IMR-90 (cell line): ENCODE measurements at regions not wholly inside any gene's neighbourhood (a gene's known extent, or its start where the extent isn't known, plus 50 kb on each side); places are given as distances from the start of the nearest gene placed in this dataset.

ENCODE experiments used
- ATAC-seq: fragments of 200-7000 bp; cut with Tn5 transposase; 2 replicates; pipeline ENCODE4 v1.9.1; 2020; ENCODE audit warnings: low read depth, mild to moderate bottlenecking, moderate library complexity
- BruUV-seq: library from RNA; stranded (reverse); fragments of 400-500 nt; replicated peaks from 2 replicates; lab custom pipeline; 2021; lab: Mats Ljungman, UMichigan
- CTCF ChIA-PET: fragments of 300-600 bp; formaldehyde crosslinking; extraction: SDS; loops from one replicate; lab custom pipeline; 2021; ENCODE audit warnings: antibody characterized with exemption; lab: Yijun Ruan, JAX
- POLR2A ChIA-PET: fragments of 300-600 bp; sonication (Branson Sonifier 250); formaldehyde crosslinking; loops from one replicate; lab custom pipeline; 2022; ENCODE audit warnings: antibody characterized with exemption; ENCODE audit not compliant: unreplicated experiment; lab: Charles Lee
- DNase-seq: peaks from one replicate; pipeline ENCODE4 v3.0.0; 2013
- H2AFZ ChIP-seq: replicated peaks from 2 replicates; pipeline ENCODE3; 2013; ENCODE audit warnings: low read length, mild to moderate bottlenecking; ENCODE audit not compliant: poor library complexity
- H2AK5ac ChIP-seq: 2 replicates; pipeline ENCODE4 v1.6.1; 2013; ENCODE audit warnings: low read depth, low read length, inconsistent platforms
- H2AK9ac ChIP-seq: replicated peaks from 2 replicates; pipeline ENCODE3; 2013; ENCODE audit warnings: mild to moderate bottlenecking, low read depth, low read length, moderate library complexity; ENCODE audit not compliant: poor library complexity
- H2BK120ac ChIP-seq: 2 replicates; pipeline ENCODE4 v1.6.1; 2013; ENCODE audit warnings: low read depth, low read length, inconsistent platforms
- H2BK15ac ChIP-seq: 3 replicates; pipeline ENCODE4 v1.6.1; 2013; ENCODE audit warnings: low read depth, low read length, inconsistent platforms
- H2BK20ac ChIP-seq: 2 replicates; pipeline ENCODE4 v1.6.1; 2013; ENCODE audit warnings: low read depth, mild to moderate bottlenecking, inconsistent platforms, low read length, moderate library complexity
- H2BK5ac ChIP-seq: 2 replicates; pipeline ENCODE4 v1.6.1; 2013; ENCODE audit warnings: mild to moderate bottlenecking, low read depth, low read length, inconsistent platforms; ENCODE audit not compliant: poor library complexity, severe bottlenecking
- H3K14ac ChIP-seq: replicated peaks from 2 replicates; pipeline ENCODE4 v1.6.1; 2013; ENCODE audit warnings: low read depth, low read length, inconsistent platforms
- H3K18ac ChIP-seq: 2 replicates; pipeline ENCODE4 v1.6.1; 2013; ENCODE audit warnings: low read depth, low read length, control low read depth
- H3K23ac ChIP-seq: 2 replicates; pipeline ENCODE4 v1.6.1; 2013; ENCODE audit warnings: low read depth, low read length, inconsistent platforms
- H3K27ac ChIP-seq: 2 replicates; pipeline ENCODE4 v1.5.1; 2013; ENCODE audit warnings: mild to moderate bottlenecking, control low read depth, low read length; ENCODE audit not compliant: insufficient read depth
- H3K27me3 ChIP-seq: 2 replicates; pipeline ENCODE4 v1.6.1; 2013; ENCODE audit warnings: low read length; ENCODE audit not compliant: control insufficient read depth, insufficient read depth
- H3K36me3 ChIP-seq: 2 replicates; pipeline ENCODE4 v1.6.1; 2013; ENCODE audit warnings: low read length, mixed read lengths; ENCODE audit not compliant: control insufficient read depth, insufficient read depth
- H3K4ac ChIP-seq: 2 replicates; pipeline ENCODE4 v1.6.1; 2013; ENCODE audit warnings: low read depth, low read length, inconsistent platforms
- H3K4me1 ChIP-seq: 2 replicates; pipeline ENCODE4 v1.6.1; 2013; ENCODE audit warnings: low read length, mixed read lengths; ENCODE audit not compliant: control insufficient read depth, insufficient read depth
- H3K4me2 ChIP-seq: 2 replicates; pipeline ENCODE4 v1.6.1; 2013; ENCODE audit warnings: low read depth, mild to moderate bottlenecking, control low read depth, low read length, moderate library complexity
- H3K4me3 ChIP-seq: 2 replicates; pipeline ENCODE4 v1.5.1; 2013; ENCODE audit warnings: low read depth, mild to moderate bottlenecking, control low read depth, low read length, moderate library complexity; ENCODE audit not compliant: insufficient read depth
- H3K56ac ChIP-seq: 2 replicates; pipeline ENCODE4 v1.6.1; 2013; ENCODE audit warnings: low read length, inconsistent platforms; ENCODE audit not compliant: insufficient read depth; ENCODE audit errors: extremely low read depth
- H3K79me1 ChIP-seq, 2 experiments: 2 replicates each; pipeline ENCODE4 v1.6.1; 2013; ENCODE audit warnings: low read length in 2 of 2, inconsistent platforms in 1 of 2, low read depth in 1 of 2
- H3K9ac ChIP-seq: 2 replicates; pipeline ENCODE4 v1.6.1; 2013; ENCODE audit warnings: low read depth, low read length, control low read depth
- H3K9me1 ChIP-seq: 2 replicates; pipeline ENCODE4 v1.6.1; 2013; ENCODE audit warnings: low read length, inconsistent platforms; ENCODE audit not compliant: insufficient read depth
- H3K9me3 ChIP-seq: 2 replicates; pipeline ENCODE4 v1.6.1; 2013; ENCODE audit warnings: low read length; ENCODE audit not compliant: control insufficient read depth, insufficient read depth
- H4K20me1 ChIP-seq: 2 replicates; pipeline ENCODE4 v1.6.1; 2013; ENCODE audit warnings: low read length, inconsistent platforms; ENCODE audit not compliant: insufficient read depth
- H4K5ac ChIP-seq: 2 replicates; pipeline ENCODE4 v1.6.1; 2013; ENCODE audit warnings: mild to moderate bottlenecking, low read depth, low read length, control low read depth
- H4K8ac ChIP-seq, 2 experiments: 2 replicates each; pipeline ENCODE4 v1.6.1; 2013; ENCODE audit warnings: low read depth in 2 of 2, low read length in 2 of 2, control low read depth in 1 of 2, inconsistent platforms in 1 of 2
- H4K91ac ChIP-seq: 2 replicates; pipeline ENCODE4 v1.6.1; 2013; ENCODE audit warnings: low read depth, low read length, inconsistent platforms; ENCODE audit not compliant: insufficient read depth
- BHLHE40 ChIP-seq: fragments of 150-350 bp; IDR thresholded peaks from 2 replicates; pipeline ENCODE4 v1.6.1; 2016; ENCODE audit warnings: mild to moderate bottlenecking, low read depth, low read length
- CEBPB ChIP-seq: IDR thresholded peaks from 2 replicates; pipeline ENCODE4 v1.6.1; 2012; ENCODE audit warnings: low read depth, low read length, improper control_type of control experiment
- ELK1 ChIP-seq: fragments of 150-350 bp; IDR thresholded peaks from 2 replicates; pipeline ENCODE4 v1.6.1; 2016; ENCODE audit warnings: low read depth, mild to moderate bottlenecking, low read length, moderate library complexity, borderline replicate concordance
- NFE2L2 ChIP-seq: fragments of 150-350 bp; IDR thresholded peaks from 2 replicates; pipeline ENCODE4 v1.6.1; 2016; ENCODE audit warnings: low read depth, mild to moderate bottlenecking, low read length
- SMC3 ChIP-seq: fragments of 150-350 bp; IDR thresholded peaks from 2 replicates; pipeline ENCODE4 v1.6.1; 2016; ENCODE audit warnings: low read depth, mild to moderate bottlenecking, antibody characterized with exemption, low read length, moderate library complexity
- WGBS, 2 experiments: methylation state at CpG; one replicate each; pipeline versions ENCODE4 v1.1.5 to v1.1.7; 2013; ENCODE audit warnings: missing lambda C conversion rate in 2 of 2; ENCODE audit not compliant: insufficient read length in 1 of 2; ENCODE audit errors: extremely low coverage in 2 of 2; 5-methylcytosine and 5-hydroxymethylcytosine counted together
- dilution Hi-C: fragments of 300-500 bp; cut with HindIII; formaldehyde crosslinking; loops from one replicate; pipeline ENCODE4 v1.14.3; 2018; ENCODE audit warnings: low sequenced_read_pairs; ENCODE audit not compliant: unreplicated experiment
- in situ Hi-C: fragments of 300-500 bp; cut with MboI; formaldehyde crosslinking; loops from 3 replicates; pipeline ENCODE4 v1.14.3; 2019; ENCODE audit warnings: low sequenced_read_pairs, inconsistent platforms, mixed read lengths
- intact Hi-C: fragments of 100-400 bp; cut with micrococcal nuclease; formaldehyde crosslinking; loops from 2 replicates; pipeline ENCODE4 v1.10.0; 2022

GRCh38 chr1:212544110-212544509 lies 64.5 kb upstream of the ATF3 start:
- Histone ChIP-seq H3K56ac (no peak overlapping the region), H3K4me2 (no peak overlapping the region), H3K9me1 (no peaks in the 10 kb centered on the region), H3K9me3 (no peaks in the 10 kb centered on the region), H3K79me1 (no peaks in the 10 kb centered on the region), H3K27ac (no peak overlapping the region), H3K14ac (no peak overlapping the region), H3K27me3 (no peaks in the 10 kb centered on the region; the same call in 1 of the 2 replicates), H3K36me3 (no peaks in the 10 kb centered on the region), H2BK20ac (no peak overlapping the region), H2AK9ac (no peak overlapping the region), H2AFZ (no peak overlapping the region), H2AK5ac (no peak overlapping the region), H4K91ac (no peak overlapping the region), H3K9ac (no peak overlapping the region), H2BK5ac (no peak overlapping the region), H2BK15ac (no peak overlapping the region), H4K8ac (no peak overlapping the region), H4K20me1 (no peaks in the 10 kb centered on the region), H3K4ac (no peak overlapping the region), H4K5ac (no peak overlapping the region), H3K18ac (no peak overlapping the region), H2BK120ac (no peak overlapping the region), H3K4me3 (no peak overlapping the region), H3K4me1 (no peaks in the 10 kb centered on the region), H3K23ac (no peak overlapping the region)
- in situ Hi-C loops (no loop called here), intact Hi-C loops (no loop called here), dilution Hi-C loops (no loop called here)
- DNase-seq (no peak), ATAC-seq (no peak)
- CTCF ChIA-PET: interaction anchor here (0.6 kb wide), 1 partner anchor 773 kb away, joined by 3 read pairs; no protein-coding TSS in a partner anchor
- no CpG with 5 or more reads among the region's 1 CpG for WGBS, 2 experiments
- no peak for TF ChIP-seq BHLHE40
- no peak for TF ChIP-seq SMC3
- no peak for TF ChIP-seq ELK1
- TF ChIP-seq CEBPB: no peak
- no peak for TF ChIP-seq NFE2L2
- no TSS peak for BruUV-seq
- POLR2A ChIA-PET: no interaction called here
